ENCODE measurements at regions not wholly inside any gene's neighbourhood (a gene's known extent, or its start where the extent isn't known, plus 50 kb on each side); places are given as distances from the start of the nearest gene placed in this dataset.

DNA sequence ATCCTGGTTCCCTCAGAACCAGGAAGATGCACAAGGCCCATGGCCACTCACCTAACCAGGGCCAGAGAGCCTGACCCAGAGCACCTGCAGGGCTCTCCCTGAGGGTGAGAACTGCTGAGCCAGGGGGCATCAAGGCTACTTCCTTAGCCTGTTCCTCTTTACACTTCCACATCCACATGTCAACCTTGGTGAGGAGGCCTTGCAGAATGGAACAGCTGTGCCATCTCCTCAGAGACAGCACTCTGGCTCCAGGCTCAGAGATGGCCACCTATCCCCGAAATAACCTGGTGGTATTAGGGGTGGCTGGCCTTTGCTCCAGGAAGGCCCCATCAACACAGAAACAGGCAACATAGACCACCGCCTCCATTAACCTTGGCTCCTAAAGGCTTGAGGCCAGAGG, 473.0 kb downstream of the RPS24 start:
- TF ChIP-seq, protein P1, sequence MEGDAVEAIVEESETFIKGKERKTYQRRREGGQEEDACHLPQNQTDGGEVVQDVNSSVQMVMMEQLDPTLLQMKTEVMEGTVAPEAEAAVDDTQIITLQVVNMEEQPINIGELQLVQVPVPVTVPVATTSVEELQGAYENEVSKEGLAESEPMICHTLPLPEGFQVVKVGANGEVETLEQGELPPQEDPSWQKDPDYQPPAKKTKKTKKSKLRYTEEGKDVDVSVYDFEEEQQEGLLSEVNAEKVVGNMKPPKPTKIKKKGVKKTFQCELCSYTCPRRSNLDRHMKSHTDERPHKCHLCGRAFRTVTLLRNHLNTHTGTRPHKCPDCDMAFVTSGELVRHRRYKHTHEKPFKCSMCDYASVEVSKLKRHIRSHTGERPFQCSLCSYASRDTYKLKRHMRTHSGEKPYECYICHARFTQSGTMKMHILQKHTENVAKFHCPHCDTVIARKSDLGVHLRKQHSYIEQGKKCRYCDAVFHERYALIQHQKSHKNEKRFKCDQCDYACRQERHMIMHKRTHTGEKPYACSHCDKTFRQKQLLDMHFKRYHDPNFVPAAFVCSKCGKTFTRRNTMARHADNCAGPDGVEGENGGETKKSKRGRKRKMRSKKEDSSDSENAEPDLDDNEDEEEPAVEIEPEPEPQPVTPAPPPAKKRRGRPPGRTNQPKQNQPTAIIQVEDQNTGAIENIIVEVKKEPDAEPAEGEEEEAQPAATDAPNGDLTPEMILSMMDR (conservative IDR thresholded peaks at IDR 0.05 in 1 of 2, IDR thresholded peaks at IDR 0.05 in 1 of 2; ENCODE audit: low read depth in 1 of 2, low read length in 2 of 2): no peak
- TF ChIP-seq EZH2 (IDR thresholded peaks at IDR 0.05; ENCODE audit: low read length, missing control alignments): no peak
